ENCODE measurements at regions not wholly inside any gene's neighbourhood (a gene's known extent, or its start where the extent isn't known, plus 50 kb on each side); places are given as distances from the start of the nearest gene placed in this dataset.

- Mint-ChIP-seq H3K27me3 (peaks cover 3% of the 10 kb centered on the region), H3K27ac (no peak overlapping the region), H3K4me1 (ENCODE audit: low read depth) (no peaks in the 10 kb centered on the region), H3K36me3 (ENCODE audit: low read depth) (no peaks in the 10 kb centered on the region), H3K9me3 (no peaks in the 10 kb centered on the region), H3K4me3 (no peak overlapping the region)
- no peak for TF ChIP-seq CTCF (IDR thresholded peaks at IDR 0.05)
- intact Hi-C loops (cut with micrococcal nuclease) = no loop called here
- no peak for DNase-seq
- ChIA-PET POLR2A (no interaction called here), CTCF (no interaction called here)
- ATAC-seq = no peak
Observed at GRCh38 chr11:96647621-96648020, 257.8 kb downstream of the JRKL start.

- DNase-seq (no peak), ATAC-seq (no peak)
- CTCF ChIA-PET = no interaction called here
- POLR2A ChIA-PET = no interaction called here
- no peak for TF ChIP-seq CTCF (IDR thresholded peaks at IDR 0.05)
- intact Hi-C loops (cut with micrococcal nuclease) = no loop called here
- H3K4me3 Mint-ChIP-seq = no peak overlapping the region
- H3K27me3 Mint-ChIP-seq = peaks cover 3% of the 10 kb centered on the region
- no peaks in the 10 kb centered on the region for H3K9me3 Mint-ChIP-seq
- H3K27ac Mint-ChIP-seq = no peak overlapping the region
- H3K36me3 Mint-ChIP-seq (ENCODE audit: low read depth) = no peaks in the 10 kb centered on the region
- no peaks in the 10 kb centered on the region for H3K4me1 Mint-ChIP-seq (ENCODE audit: low read depth)
Observed at GRCh38 chr11:96648991-96649390, 259.2 kb downstream of the JRKL start.

- no peak for TF ChIP-seq CTCF (IDR thresholded peaks at IDR 0.05)
- DNase-seq (no peak), ATAC-seq (no peak)
- Mint-ChIP-seq H3K9me3 (no peaks in the 10 kb centered on the region), H3K27ac (no peak overlapping the region), H3K4me3 (no peak overlapping the region), H3K4me1 (ENCODE audit: low read depth) (no peaks in the 10 kb centered on the region), H3K27me3 (no peaks in the 10 kb centered on the region), H3K36me3 (ENCODE audit: low read depth) (no peaks in the 10 kb centered on the region)
- ChIA-PET CTCF (no interaction called here), POLR2A (no interaction called here)
- intact Hi-C loops (cut with micrococcal nuclease) = no loop called here
Observed at GRCh38 chr11:96652516-96652915, 262.7 kb downstream of the JRKL start.

GRCh38 chr11:96655474-96655873, 265.7 kb downstream of the JRKL start:
- Mint-ChIP-seq H3K36me3 (ENCODE audit: low read depth) (no peaks in the 10 kb centered on the region), H3K27me3 (no peaks in the 10 kb centered on the region), H3K4me1 (ENCODE audit: low read depth) (no peaks in the 10 kb centered on the region), H3K27ac (no peak overlapping the region), H3K9me3 (no peaks in the 10 kb centered on the region), H3K4me3 (no peak overlapping the region)
- DNase-seq (no peak), ATAC-seq (no peak)
- ChIA-PET POLR2A (no interaction called here), CTCF (interaction anchor here (1.0 kb wide), 1 partner anchor 19 kb away, joined by 3 read pairs; no protein-coding TSS in a partner anchor)
- no peak for TF ChIP-seq CTCF (IDR thresholded peaks at IDR 0.05)
- intact Hi-C loops (cut with micrococcal nuclease) = no loop called here

GRCh38 chr11:96658436-96658835, 268.6 kb downstream of the JRKL start:
- DNase-seq (no peak), ATAC-seq (no peak)
- Mint-ChIP-seq H3K4me1 (ENCODE audit: low read depth) (no peaks in the 10 kb centered on the region), H3K9me3 (no peaks in the 10 kb centered on the region), H3K27ac (no peak overlapping the region), H3K27me3 (no peaks in the 10 kb centered on the region), H3K4me3 (no peak overlapping the region), H3K36me3 (ENCODE audit: low read depth) (no peaks in the 10 kb centered on the region)
- ChIA-PET CTCF (no interaction called here), POLR2A (no interaction called here)
- no peak for TF ChIP-seq CTCF (IDR thresholded peaks at IDR 0.05)
- intact Hi-C loops (cut with micrococcal nuclease) = no loop called here
